Type B pancreatic cell (in vitro differentiated cells): ENCODE measurements at regions not wholly inside any gene's neighbourhood (a gene's known extent, or its start where the extent isn't known, plus 50 kb on each side); places are given as distances from the start of the nearest gene placed in this dataset.

Experiments used
- DNase-seq: peaks from one replicate; pipeline ENCODE4 v3.0.0; 2021; ENCODE audit warnings: mixed read lengths; ENCODE audit not compliant: unreplicated experiment; ENCODE audit errors: extremely low spot score
- H3K27ac Mint-ChIP-seq: 2 replicates; pipeline ENCODE4 v1.8.0; 2021; ENCODE audit warnings: mild to moderate bottlenecking, mixed read lengths
- H3K27me3 Mint-ChIP-seq: 2 replicates; pipeline ENCODE4 v1.8.0; 2021; ENCODE audit warnings: mixed read lengths
- H3K36me3 Mint-ChIP-seq: 2 replicates; pipeline ENCODE4 v1.8.0; 2021; ENCODE audit warnings: mixed read lengths
- H3K4me1 Mint-ChIP-seq: one replicate; pipeline ENCODE4 v1.8.0; 2021; ENCODE audit warnings: mixed read lengths; ENCODE audit not compliant: unreplicated experiment
- H3K4me3 Mint-ChIP-seq: 2 replicates; pipeline ENCODE4 v1.8.0; 2021; ENCODE audit warnings: mild to moderate bottlenecking, mixed read lengths
- H3K9me3 Mint-ChIP-seq: 2 replicates; pipeline ENCODE4 v1.8.0; 2021; ENCODE audit warnings: mixed read lengths
- CTCF ChIP-seq: fragments of 200-600 bp; sonication (generic); conservative IDR thresholded peaks from 2 replicates; pipeline ENCODE4 v1.5.0; 2021; ENCODE audit warnings: antibody characterized with exemption, mild to moderate bottlenecking

GRCh38 chr4:145417348-145418130 is 64.1 kb upstream of the SMAD1 start:
- Mint-ChIP-seq H3K4me3 (no peak overlapping the region), H3K27me3 (no peaks in the 10 kb centered on the region), H3K9me3 (no peaks in the 10 kb centered on the region), H3K4me1 (no peaks in the 10 kb centered on the region), H3K27ac (no peak overlapping the region), H3K36me3 (no peaks in the 10 kb centered on the region)
- DNase-seq: no peak
- TF ChIP-seq CTCF: no peak

DNA sequence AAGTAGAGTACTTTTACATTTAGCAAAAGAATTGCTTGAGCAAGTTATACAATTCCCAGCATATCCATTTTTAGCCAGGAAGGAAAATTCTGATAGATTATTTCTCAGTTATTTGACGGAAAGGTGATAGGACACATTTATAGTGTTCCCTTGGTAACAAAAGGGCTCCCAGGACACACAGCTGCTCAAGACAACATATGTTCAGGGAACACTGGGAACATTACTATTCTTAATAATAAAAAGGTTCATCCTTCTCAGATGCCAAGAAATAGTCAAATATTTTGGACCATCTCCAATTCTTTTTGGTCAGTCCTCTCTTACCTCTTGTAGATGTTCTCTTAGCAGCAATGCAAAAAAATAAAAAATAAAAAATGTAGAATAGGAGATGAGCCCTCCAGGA is 66.8 kb upstream of the SMAD1 start:
- DNase-seq: no peak
- H3K9me3 Mint-ChIP-seq: no peaks in the 10 kb centered on the region

GRCh38 chr4:145414226-145414625 is 67.4 kb upstream of the SMAD1 start:
- DNase-seq: no peak
- Mint-ChIP-seq H3K27me3 (no peaks in the 10 kb centered on the region), H3K4me1 (no peaks in the 10 kb centered on the region), H3K27ac (no peak overlapping the region), H3K4me3 (no peak overlapping the region), H3K9me3 (no peaks in the 10 kb centered on the region), H3K36me3 (no peaks in the 10 kb centered on the region)
- TF ChIP-seq CTCF: no peak

More for the DNA sequence above, 66.8 kb upstream of the SMAD1 start:
- Mint-ChIP-seq H3K4me1 (no peaks in the 10 kb centered on the region), H3K27me3 (no peaks in the 10 kb centered on the region), H3K4me3 (no peak overlapping the region), H3K27ac (no peak overlapping the region), H3K36me3 (no peaks in the 10 kb centered on the region)
- no peak for TF ChIP-seq CTCF

- Mint-ChIP-seq H3K4me3 (no peak overlapping the region), H3K9me3 (peaks cover 6% of the 10 kb centered on the region), H3K4me1 (peaks cover 7% of the 10 kb centered on the region), H3K27me3 (no peaks in the 10 kb centered on the region), H3K36me3 (no peaks in the 10 kb centered on the region), H3K27ac (no peak overlapping the region)
- no peak for TF ChIP-seq CTCF
- no peak for DNase-seq
Measured at GRCh38 chr4:145406970-145407369, 74.7 kb upstream of the SMAD1 start.

- H3K4me3 Mint-ChIP-seq: no peak overlapping the region
- TF ChIP-seq CTCF: no peak
- H3K27me3 Mint-ChIP-seq: no peaks in the 10 kb centered on the region
- peaks cover 9% of the 10 kb centered on the region for H3K9me3 Mint-ChIP-seq
- DNase-seq: no peak
- H3K36me3 Mint-ChIP-seq: no peaks in the 10 kb centered on the region
- peaks cover 7% of the 10 kb centered on the region for H3K4me1 Mint-ChIP-seq
- H3K27ac Mint-ChIP-seq: no peak overlapping the region
Measured at GRCh38 chr4:145404761-145405160, 76.9 kb upstream of the SMAD1 start.

- Mint-ChIP-seq H3K4me1 (no peaks in the 10 kb centered on the region), H3K9me3 (peaks cover 6% of the 10 kb centered on the region), H3K36me3 (no peaks in the 10 kb centered on the region), H3K4me3 (no peak overlapping the region), H3K27me3 (no peaks in the 10 kb centered on the region), H3K27ac (no peak overlapping the region)
- no peak for DNase-seq
- TF ChIP-seq CTCF: no peak
Measured at GRCh38 chr4:145396581-145396980, 85.1 kb upstream of the SMAD1 start.
